HepG2 (cell line): ENCODE measurements at regions not wholly inside any gene's neighbourhood (a gene's known extent, or its start where the extent isn't known, plus 50 kb on each side); places are given as distances from the start of the nearest gene placed in this dataset.

Source experiments
- ELF4 ChIP-seq: sonication (generic); formaldehyde crosslinking; IDR thresholded peaks from 2 replicates; pipeline ENCODE4 v1.5.0; 2020; ENCODE audit warnings: missing genetic modification reagents, mild to moderate bottlenecking, moderate library complexity, borderline replicate concordance
- EP300 ChIP-seq, 3 experiments: sonication (generic) in 1 of 3; formaldehyde crosslinking in 1 of 3; IDR thresholded peaks; 2 replicates each; pipeline versions ENCODE4 v1.5.1 to v1.6.1; 2011 to 2020; ENCODE audit warnings: low read depth in 2 of 3, low read length in 2 of 3, borderline replicate concordance in 1 of 3, improper control_type of control experiment in 1 of 3, mild to moderate bottlenecking in 1 of 3, missing genetic modification reagents in 1 of 3, moderate library complexity in 1 of 3
- HDAC1 ChIP-seq: sonication (generic); formaldehyde crosslinking; IDR thresholded peaks from 2 replicates; pipeline ENCODE4 v1.5.1; 2020; ENCODE audit warnings: mild to moderate bottlenecking, missing genetic modification reagents
- ISL2 ChIP-seq: sonication (generic); formaldehyde crosslinking; IDR thresholded peaks from 2 replicates; pipeline ENCODE4 v1.5.0; 2020; ENCODE audit warnings: missing genetic modification reagents
- JUN ChIP-seq: sonication (generic); formaldehyde crosslinking; IDR thresholded peaks from 2 replicates; pipeline ENCODE4 v1.4.0; 2020; ENCODE audit warnings: mild to moderate bottlenecking, missing genetic modification reagents
- RCOR2 ChIP-seq: IDR thresholded peaks from 2 replicates; pipeline ENCODE4 v1.6.1; 2016; ENCODE audit warnings: missing biosample characterization, missing genetic modification reagents
- SNRNP70 ChIP-seq: fragments of 200-400 bp; formaldehyde crosslinking; IDR thresholded peaks from 2 replicates; pipeline ENCODE4 v1.6.1; 2017; ENCODE audit warnings: mild to moderate bottlenecking, low read depth, low read length, moderate library complexity
- STAT5B ChIP-seq: sonication (generic); formaldehyde crosslinking; IDR thresholded peaks from 2 replicates; pipeline ENCODE4 v1.4.0; 2020; ENCODE audit warnings: missing genetic modification reagents
- ZBTB3 ChIP-seq: sonication (generic); formaldehyde crosslinking; IDR thresholded peaks from 2 replicates; pipeline ENCODE4 v1.4.0; 2020; ENCODE audit warnings: low read depth, mild to moderate bottlenecking, moderate library complexity, missing genetic modification reagents, borderline replicate concordance
- ZBTB7B ChIP-seq: sonication (generic); formaldehyde crosslinking; IDR thresholded peaks from 2 replicates; pipeline ENCODE4 v1.4.0; 2020; ENCODE audit warnings: missing genetic modification reagents
- ZC3H4 ChIP-seq: sonication (generic); formaldehyde crosslinking; IDR thresholded peaks from 2 replicates; pipeline ENCODE4 v1.4.0; 2020; ENCODE audit warnings: missing genetic modification reagents, borderline replicate concordance
- ZFAT ChIP-seq: sonication (generic); formaldehyde crosslinking; conservative IDR thresholded peaks from 2 replicates; pipeline ENCODE4 v1.8.1; 2023; ENCODE audit warnings: missing genetic modification reagents, inconsistent platforms
- ZFP36 ChIP-seq: fragments of 150-350 bp; IDR thresholded peaks from 2 replicates; pipeline ENCODE4 v1.6.1; 2018; ENCODE audit warnings: borderline replicate concordance, low read length, low read depth; ENCODE audit not compliant: partially characterized antibody
- ZMYM3 ChIP-seq: sonication (generic); formaldehyde crosslinking; IDR thresholded peaks from 2 replicates; pipeline ENCODE4 v1.5.1; 2020; ENCODE audit warnings: mild to moderate bottlenecking, missing genetic modification reagents
- ZNF30 ChIP-seq: sonication (generic); formaldehyde crosslinking; IDR thresholded peaks from 2 replicates; pipeline ENCODE4 v1.5.0; 2020; ENCODE audit warnings: mild to moderate bottlenecking, missing genetic modification reagents
- ZNF558 ChIP-seq: sonication (generic); formaldehyde crosslinking; IDR thresholded peaks from 2 replicates; pipeline ENCODE4 v1.9.0; 2022; ENCODE audit warnings: mild to moderate bottlenecking, missing genetic modification reagents, borderline replicate concordance
- ZNF577 ChIP-seq: sonication (generic); formaldehyde crosslinking; IDR thresholded peaks from 2 replicates; pipeline ENCODE4 v1.4.0; 2020; ENCODE audit warnings: mild to moderate bottlenecking, low read depth, missing genetic modification reagents, borderline replicate concordance
- ZNF839 ChIP-seq: sonication (generic); formaldehyde crosslinking; IDR thresholded peaks from 2 replicates; pipeline ENCODE4 v1.4.0; 2020; ENCODE audit warnings: missing genetic modification reagents, mild to moderate bottlenecking, borderline replicate concordance
- TF ChIP-seq, protein P1 (sequence below): IDR thresholded peaks from 2 replicates; pipeline ENCODE4 v1.6.1; 2012; ENCODE audit warnings: low read length, improper control_type of control experiment
- TF ChIP-seq, protein P2 (sequence below): sonication (generic); formaldehyde crosslinking; IDR thresholded peaks from 2 replicates; pipeline ENCODE4 v1.4.0; 2020; ENCODE audit warnings: missing genetic modification reagents
- TF ChIP-seq, protein P3 (sequence below): IDR thresholded peaks from 2 replicates; pipeline ENCODE4 v1.6.1; 2016
- TF ChIP-seq, protein P4 (sequence below), 2 experiments: sonication (generic) in 1 of 2; formaldehyde crosslinking in 1 of 2; IDR thresholded peaks; 2 replicates each; pipeline versions ENCODE4 v1.4.0 to v1.6.1; 2018 to 2020; ENCODE audit warnings: missing genetic modification reagents in 2 of 2, borderline replicate concordance in 1 of 2, low read depth in 1 of 2, mild to moderate bottlenecking in 1 of 2, missing biosample characterization in 1 of 2

DNA sequence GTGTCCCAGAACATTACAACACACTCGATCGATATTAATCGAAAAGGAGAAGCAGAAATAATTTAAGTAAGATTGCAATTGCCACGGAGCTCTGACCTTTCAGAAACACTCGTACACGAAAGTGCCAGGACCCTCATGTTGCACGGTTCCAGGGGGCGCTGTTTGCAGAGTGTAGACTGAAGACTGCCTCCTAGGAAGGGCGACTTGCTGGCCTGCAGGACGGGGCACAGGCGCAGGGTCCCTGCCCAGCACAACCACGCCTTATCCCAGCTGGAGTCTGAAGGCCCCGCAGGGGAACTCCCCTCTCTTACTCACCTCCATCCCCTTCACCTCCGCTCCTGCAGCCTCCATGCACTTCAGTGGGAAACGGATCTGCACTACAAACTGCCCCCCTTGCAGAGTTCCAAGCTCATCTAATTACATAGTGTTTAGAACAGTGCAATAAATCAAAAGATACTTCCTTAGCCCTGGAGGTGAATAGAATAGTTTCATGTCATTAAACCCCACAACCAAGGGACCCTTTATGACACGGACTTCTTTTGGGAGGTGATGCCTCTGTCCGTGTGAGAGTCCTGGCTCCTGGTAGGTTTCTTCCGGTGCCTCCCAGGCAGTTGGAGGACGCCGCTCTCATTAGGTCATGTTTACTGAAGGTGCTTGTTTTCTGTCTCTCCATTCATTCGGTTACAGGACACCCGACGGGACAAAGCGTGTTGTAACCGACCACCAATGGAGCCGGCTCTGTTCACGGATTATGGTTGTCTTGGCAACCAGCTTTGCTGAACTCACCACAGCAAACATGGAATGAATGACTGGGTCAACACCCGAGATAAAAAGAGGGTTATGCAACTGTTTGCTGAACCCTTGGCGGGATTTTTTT, 262.2 kb downstream of the BAMBI start (continued):
- TF ChIP-seq, protein P1, sequence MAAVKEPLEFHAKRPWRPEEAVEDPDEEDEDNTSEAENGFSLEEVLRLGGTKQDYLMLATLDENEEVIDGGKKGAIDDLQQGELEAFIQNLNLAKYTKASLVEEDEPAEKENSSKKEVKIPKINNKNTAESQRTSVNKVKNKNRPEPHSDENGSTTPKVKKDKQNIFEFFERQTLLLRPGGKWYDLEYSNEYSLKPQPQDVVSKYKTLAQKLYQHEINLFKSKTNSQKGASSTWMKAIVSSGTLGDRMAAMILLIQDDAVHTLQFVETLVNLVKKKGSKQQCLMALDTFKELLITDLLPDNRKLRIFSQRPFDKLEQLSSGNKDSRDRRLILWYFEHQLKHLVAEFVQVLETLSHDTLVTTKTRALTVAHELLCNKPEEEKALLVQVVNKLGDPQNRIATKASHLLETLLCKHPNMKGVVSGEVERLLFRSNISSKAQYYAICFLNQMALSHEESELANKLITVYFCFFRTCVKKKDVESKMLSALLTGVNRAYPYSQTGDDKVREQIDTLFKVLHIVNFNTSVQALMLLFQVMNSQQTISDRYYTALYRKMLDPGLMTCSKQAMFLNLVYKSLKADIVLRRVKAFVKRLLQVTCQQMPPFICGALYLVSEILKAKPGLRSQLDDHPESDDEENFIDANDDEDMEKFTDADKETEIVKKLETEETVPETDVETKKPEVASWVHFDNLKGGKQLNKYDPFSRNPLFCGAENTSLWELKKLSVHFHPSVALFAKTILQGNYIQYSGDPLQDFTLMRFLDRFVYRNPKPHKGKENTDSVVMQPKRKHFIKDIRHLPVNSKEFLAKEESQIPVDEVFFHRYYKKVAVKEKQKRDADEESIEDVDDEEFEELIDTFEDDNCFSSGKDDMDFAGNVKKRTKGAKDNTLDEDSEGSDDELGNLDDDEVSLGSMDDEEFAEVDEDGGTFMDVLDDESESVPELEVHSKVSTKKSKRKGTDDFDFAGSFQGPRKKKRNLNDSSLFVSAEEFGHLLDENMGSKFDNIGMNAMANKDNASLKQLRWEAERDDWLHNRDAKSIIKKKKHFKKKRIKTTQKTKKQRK = no peak
- TF ChIP-seq ZFP36 (no peak), ZBTB3 (CRISPR knock-in tag) (no peak), ZMYM3 (CRISPR knock-in tag) (0 out of 2 replicates have a peak, but pooled peaks have one; percentile 64), ZBTB7B (CRISPR knock-in tag) (peak; percentile 48; the same call in 1 of the 2 replicates), ZNF577 (CRISPR knock-in tag) (no peak), ZFAT (no peak), ZNF30 (no peak), ZNF839 (CRISPR knock-in tag) (no peak), EP300 (IDR thresholded peaks at IDR 0.05; ENCODE audit: low read depth in 2 of 2, low read length in 2 of 2) (peak; percentile 99 to 100), EP300 (CRISPR knock-in tag; IDR thresholded peaks at IDR 0.05; ENCODE audit: borderline replicate concordance) (peak; percentile 96), ZC3H4 (CRISPR knock-in tag) (no peak), STAT5B (CRISPR knock-in tag) (no peak), JUN (no peak), RCOR2 (CRISPR knock-in tag) (0 out of 2 replicates have a peak, but pooled peaks have one; percentile 13), ELF4 (CRISPR knock-in tag) (no peak), ISL2 (CRISPR knock-in tag) (peak; percentile 96), SNRNP70 (no peak), ZNF558 (CRISPR knock-in tag) (no peak), HDAC1 (CRISPR knock-in tag) (peak; percentile 86)
- TF ChIP-seq, protein P2, sequence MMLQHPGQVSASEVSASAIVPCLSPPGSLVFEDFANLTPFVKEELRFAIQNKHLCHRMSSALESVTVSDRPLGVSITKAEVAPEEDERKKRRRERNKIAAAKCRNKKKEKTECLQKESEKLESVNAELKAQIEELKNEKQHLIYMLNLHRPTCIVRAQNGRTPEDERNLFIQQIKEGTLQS = peak; percentile 83; the same call in 1 of the 2 replicates
- TF ChIP-seq, protein P3, sequence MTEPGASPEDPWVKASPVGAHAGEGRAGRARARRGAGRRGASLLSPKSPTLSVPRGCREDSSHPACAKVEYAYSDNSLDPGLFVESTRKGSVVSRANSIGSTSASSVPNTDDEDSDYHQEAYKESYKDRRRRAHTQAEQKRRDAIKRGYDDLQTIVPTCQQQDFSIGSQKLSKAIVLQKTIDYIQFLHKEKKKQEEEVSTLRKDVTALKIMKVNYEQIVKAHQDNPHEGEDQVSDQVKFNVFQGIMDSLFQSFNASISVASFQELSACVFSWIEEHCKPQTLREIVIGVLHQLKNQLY (CRISPR knock-in tag) = peak; percentile 69
- TF ChIP-seq, protein P4, sequence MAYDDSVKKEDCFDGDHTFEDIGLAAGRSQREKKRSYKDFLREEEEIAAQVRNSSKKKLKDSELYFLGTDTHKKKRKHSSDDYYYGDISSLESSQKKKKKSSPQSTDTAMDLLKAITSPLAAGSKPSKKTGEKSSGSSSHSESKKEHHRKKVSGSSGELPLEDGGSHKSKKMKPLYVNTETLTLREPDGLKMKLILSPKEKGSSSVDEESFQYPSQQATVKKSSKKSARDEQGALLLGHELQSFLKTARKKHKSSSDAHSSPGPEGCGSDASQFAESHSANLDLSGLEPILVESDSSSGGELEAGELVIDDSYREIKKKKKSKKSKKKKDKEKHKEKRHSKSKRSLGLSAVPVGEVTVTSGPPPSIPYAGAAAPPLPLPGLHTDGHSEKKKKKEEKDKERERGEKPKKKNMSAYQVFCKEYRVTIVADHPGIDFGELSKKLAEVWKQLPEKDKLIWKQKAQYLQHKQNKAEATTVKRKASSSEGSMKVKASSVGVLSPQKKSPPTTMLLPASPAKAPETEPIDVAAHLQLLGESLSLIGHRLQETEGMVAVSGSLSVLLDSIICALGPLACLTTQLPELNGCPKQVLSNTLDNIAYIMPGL (CRISPR knock-in tag; IDR thresholded peaks at IDR 0.05; ENCODE audit: borderline replicate concordance in 1 of 2, low read depth in 1 of 2) = peak; percentile 97 to 99
